ENCODE measurements at regions not wholly inside any gene's neighbourhood (a gene's known extent, or its start where the extent isn't known, plus 50 kb on each side); places are given as distances from the start of the nearest gene placed in this dataset.

DNA sequence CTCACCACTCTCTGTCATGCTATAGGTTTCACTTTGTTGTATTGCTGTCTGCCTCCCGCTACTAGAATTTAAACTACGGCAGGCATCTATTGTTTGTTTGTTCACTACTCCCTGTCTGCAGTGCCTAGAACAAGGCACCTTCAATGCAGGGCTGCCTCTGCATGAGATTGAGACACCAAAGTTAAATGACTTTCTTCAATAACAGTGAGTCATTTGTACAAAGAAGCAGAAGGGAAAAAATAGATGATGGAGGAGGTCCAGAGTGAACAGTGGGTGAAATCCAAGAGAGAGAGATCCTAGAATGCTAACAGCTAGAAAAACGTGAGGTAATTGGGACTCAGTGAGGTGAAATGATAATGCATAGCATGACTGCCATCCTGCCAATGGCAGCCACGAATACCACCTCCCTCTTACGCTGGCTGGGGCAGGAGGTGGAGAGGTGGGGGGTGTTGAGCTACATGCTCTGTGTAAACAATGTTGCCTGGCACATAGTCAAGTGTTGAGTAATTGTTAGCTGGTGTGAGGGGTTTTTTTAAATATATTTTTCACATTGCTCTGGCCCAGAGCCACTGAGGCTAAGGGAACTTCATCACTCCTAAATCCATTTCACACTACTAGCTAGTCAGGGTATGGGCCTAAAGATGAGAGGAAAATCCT lies 367.6 kb downstream of the RPS29 start:
- DNase-seq: no peak

DNA sequence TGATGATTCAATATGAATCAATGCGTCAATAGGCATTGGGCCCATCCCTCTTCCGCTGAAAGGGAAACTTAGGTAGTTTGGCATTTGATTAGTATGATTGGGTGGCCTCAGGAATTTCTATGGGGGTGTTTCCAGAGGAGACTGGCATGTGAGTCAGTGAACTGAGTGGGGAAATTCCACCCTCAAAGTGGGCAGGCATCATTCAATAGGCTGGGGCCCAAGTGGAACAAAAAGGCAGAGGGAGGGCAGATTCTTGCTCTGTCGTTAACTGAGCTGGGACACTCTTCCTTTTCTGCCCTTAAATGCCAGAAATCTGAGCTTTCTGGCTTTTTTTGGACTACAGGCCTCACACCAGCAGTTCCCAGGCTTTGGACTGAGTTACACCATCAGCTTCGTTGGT lies 373.5 kb downstream of the RPS29 start:
- no peak for DNase-seq

DNA sequence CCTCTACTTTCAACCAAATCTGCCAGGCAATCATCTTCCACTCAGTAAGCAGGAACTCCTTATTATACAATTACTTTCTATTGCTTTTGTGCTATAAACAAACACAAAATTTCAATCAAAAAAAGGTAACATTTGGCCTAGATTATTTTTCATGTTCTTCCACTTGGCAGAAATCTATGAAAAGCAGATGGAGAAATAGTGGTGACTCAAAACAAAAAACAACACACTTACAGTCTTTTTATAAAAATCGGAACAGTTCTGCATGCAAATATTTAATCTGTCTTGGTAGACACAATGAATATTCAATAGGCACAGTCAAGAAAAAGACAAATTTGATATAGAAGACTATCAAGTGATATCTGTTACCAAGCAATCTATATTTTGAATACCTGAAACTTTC lies 376.8 kb downstream of the RPS29 start:
- DNase-seq: no peak

DNA sequence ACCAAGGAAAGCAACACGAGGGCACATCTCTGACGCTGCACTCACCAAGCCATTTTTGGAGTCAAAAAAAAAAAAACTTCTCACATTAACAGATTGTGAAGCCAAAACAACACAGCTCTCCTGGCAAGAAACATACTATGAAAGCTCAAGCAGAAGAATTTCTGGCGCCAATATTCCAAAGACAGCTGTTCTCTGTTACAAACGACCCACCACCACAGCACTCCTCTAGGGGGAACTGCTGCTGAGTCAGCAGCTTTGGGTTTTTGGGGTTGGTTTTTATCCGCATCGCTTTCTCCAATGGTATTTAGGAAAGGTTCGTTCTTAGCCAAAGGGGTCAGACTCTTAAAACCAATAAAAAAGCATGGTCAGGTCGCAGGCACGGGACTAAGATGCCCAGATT lies 379.4 kb downstream of the RPS29 start:
- DNase-seq: no peak

DNA sequence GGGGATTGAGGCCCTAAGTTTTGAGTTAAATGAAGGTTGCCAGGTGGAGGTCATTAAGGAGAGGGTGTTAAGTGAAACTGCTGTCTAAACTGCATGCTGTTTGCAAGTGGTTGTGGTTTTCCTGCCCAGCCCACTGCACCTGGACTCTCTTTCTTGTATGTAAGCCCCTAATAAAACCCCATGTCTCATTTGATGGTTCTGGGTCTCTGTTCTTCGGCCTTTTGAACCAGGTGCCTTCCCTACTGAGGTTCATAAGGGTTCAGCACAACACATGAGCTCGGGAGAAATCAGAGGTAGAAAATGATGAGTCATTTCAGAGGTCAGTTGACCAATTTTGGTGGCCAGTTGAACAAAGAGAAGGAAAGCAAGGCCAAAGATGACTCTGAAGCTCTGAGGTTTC lies 382.5 kb downstream of the RPS29 start:
- DNase-seq: no peak

DNA sequence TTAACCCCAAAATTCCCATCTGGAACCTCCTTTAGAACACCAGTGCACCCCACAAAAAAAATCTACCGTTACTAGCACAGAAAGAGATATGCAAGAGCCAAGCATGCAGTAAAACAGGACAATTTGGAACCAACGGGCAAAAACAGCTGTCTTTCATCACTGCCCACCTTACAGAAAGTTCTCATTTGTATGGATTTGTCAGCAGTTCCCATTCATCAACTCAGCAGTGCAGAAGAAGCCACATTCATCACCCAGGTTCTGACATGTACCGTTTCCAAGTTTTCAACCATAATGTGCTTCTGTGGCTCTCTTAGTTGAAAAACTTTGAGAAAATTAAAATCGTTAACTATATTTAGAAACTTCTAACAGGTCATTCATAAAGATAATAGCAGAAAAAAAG lies 387.0 kb downstream of the RPS29 start:
- no peak for DNase-seq

DNA sequence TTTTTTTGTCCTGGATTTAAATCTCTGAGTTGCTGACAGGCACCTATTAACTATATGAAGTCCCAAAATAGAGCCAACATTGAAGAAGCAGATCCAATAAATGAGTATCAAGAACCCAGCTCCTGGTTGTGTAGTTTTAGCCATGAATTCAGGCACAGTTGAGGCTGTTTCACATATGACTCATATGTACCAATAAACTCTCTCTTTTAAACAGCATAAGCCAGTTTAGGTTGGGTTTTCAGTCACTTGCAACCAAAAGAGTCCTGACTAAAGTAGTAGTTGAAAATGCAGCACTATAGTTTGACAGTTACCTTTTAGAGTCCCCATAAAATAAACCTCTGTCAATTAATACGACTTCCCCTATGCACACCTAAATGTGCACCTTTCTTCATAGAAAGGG lies 389.9 kb downstream of the RPS29 start:
- DNase-seq: no peak

DNA sequence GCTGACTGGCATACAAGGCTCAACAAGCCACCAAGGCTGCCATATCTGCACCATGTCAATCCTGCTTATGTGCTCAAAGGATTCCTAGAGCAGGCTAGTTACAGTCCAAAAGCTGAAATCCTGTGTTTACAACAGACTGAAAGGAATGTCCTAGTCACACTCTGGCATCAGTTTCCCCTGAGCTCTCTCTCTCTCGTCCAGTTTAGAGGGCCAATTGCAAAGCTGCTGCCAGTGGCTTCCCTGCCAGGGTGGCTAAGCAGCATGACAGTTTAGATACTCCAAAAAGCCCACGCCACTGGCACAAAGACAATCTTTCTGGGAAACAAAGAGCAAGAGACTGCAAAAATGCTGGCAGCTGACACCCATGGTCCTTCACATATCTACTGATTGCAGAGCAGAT lies 392.1 kb downstream of the RPS29 start:
- DNase-seq: no peak

DNA sequence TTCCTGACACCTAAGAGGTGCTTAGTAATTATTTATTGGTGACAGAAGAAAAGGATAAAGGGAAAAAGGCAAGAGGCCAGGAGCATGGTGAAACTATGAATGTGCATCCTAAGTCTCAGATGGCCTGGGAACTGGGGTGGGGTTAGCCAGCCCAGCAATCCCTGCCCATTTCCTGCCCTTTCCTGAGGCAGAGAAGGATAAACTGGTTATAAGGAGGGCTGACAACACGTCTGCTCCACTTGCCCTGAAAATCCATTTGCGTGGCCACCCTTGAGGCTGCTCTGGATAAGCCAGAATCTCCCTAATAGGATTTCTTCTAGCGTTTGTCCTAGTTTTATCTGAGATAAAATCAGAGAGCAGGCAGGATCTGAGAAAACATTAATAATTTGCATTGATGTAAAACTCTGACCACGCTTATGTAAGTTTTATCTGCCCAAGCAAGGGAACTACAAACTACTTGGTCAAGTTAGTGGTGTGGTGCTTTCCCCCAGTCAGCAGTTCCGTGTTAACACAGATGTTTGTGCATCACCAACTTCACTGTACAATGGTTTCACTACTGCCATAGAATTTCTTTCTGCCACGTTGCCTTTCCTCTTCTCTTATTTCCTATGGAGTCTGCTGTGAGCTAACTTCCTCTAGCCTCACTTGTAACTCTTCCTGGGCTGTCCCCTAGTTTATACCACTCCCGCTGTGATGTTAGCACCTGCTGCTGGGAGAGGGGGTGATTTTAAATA lies 392.7 kb downstream of the RPS29 start:
- DNase-seq: no peak

DNA sequence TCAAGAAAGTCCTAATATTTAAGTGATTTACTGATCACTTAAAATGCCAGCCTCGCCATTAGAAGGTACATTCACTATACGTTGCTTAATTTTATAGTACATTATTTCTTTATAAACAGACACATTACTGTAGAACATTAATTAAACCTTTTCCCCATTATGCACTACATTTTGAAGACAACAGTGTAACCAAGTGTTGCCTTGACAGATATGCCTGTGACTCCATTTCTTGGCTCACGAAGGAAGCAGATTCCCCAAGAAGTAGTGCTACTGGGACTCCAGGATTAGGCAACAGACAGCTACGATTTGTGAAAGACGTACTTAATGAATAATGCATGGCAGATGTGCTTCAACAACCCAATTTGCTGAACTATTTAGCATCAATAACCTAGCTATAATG lies 394.8 kb downstream of the RPS29 start:
- no peak for DNase-seq

DNA sequence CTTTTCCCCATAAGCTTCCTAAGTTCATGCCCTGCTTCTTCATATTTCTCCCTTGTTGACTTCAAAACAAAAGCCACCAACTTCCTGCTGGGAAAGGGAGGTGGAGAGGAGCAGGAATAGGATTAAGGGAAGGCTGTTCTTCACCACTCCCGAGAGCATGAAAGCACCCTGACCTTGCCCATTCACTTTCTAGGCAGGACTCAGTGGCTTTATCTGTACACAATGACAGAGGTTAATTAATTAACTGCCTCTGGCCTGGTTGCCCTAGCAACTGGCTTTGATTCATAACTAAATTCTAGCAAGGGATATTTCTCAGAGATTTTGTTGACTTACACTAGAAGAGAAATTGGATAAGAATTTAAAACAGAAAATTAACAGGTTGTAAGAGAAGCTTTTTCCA lies 396.8 kb downstream of the RPS29 start:
- DNase-seq: no peak

DNA sequence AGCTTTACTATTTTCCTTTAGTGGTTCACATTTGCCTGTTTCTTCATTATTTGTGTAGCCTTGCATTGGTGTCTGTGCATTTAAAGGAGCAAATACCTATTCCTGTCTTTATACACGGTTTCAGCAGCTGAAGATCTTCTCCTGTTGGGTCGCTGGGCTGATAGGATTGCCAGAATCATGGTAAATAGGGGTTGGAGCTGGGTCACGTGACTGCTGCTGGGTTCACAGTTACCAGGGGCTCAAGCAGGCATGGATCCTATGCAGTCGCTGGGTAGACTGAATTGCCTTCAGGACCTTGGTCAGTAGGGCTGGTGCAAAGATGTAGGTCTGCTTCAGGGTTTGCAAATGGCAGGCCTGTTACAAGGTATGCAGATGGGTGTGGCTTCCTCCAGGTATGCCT lies 398.4 kb downstream of the RPS29 start:
- DNase-seq: no peak

DNA sequence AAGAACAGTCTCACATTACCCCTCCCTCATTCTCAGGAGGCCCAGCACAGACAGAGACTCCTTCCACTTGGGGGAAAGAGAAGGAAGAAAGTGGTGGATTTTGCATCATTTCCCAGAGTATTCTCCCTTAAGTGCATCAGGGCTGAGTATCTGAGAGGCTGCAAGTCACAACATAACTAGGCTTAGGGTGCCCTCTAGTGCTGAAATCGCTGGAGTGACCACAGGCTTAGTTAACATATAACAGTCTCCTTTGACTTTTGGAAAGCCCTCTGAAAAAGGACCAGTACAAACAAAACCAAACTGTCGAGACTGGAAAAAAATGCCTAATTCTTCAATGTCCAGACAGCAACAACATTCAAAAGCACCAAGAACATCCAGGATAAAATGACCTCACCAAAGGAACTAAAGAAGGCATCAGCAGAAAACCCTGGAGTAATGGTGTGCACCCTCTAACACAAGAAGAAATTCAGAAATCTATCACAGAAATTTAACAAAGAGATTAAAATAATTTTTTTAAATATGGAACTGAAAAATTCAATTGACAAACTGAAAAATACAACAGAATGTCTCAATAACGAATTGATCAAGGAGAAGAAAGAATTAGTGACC lies 412.3 kb downstream of the RPS29 start:
- peak; percentile 45 for DNase-seq

DNA sequence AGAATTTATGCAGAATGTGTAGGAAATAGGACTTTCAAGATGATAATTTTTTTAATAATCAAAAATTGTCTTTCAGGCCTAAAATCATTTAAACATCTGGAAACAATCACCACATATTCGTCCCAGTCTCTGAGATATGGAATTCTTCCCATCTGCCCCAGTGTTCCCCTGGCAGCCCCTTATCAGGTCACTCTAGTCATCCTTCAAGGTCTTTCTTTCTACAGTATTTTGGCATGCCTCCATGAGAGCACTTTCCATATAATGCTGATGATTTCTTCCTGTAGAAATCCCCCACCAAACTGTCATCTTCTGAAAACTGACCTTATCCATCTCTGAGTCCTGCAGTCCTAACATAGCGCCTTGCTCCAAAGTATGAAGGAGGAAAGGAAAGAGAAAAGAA lies 422.1 kb downstream of the RPS29 start:
- DNase-seq: no peak

DNA sequence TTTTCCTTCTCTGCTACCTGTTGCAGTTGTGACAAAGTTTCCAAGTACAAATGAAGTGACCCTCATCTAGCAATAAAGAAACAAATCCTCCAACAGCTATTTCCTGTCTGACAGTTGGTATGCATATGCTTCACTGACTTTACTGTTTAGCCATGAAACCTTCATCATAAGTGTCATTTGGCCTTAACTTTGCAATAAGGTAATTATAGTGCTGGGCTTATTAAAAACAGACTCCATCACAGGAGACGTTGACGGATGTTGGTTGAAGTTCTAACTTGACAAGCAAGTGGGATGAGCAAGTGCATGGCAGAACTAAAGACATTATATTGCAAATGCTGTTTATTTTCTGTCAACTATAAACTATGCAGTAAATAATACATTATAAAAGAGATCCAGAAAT lies 425.2 kb downstream of the RPS29 start:
- no peak for DNase-seq

DNA sequence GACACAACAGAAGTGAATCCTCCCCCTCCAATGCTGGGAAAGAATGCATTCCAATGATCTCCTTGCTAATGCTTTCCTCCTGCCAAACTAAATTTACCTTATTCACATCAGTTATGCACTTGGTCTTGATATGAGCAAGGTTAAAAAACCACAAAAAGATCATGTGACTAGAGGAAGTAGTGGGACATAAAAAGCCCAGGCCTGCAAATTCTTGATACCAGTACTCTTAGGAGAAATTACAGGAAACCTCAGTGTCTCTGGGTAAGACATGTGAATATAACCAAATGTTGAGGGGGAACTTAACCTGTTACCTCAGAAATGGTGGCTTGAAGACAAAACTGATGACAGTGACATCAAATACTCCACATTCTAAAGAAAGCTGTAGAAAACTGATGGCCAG lies 427.1 kb downstream of the RPS29 start:
- DNase-seq: no peak

DNA sequence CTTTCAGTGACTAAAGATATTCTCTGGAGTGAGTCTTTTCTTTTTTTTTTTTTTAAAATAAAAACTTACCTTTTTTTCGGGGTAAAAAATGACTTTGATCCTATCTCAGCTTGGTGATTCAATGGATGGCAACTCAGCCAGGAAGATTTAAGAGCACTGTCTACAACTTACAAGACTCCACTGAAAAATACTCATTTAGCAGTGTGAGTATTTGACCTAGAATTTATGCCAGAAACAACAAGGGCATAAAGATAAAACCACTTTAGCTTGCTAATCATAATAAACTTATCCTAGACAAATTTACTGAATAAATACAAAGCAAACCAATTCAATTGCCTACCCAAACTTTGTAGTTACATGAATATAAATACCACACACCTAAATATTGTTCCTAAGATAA lies 446.6 kb downstream of the RPS29 start:
- no peak for DNase-seq

DNA sequence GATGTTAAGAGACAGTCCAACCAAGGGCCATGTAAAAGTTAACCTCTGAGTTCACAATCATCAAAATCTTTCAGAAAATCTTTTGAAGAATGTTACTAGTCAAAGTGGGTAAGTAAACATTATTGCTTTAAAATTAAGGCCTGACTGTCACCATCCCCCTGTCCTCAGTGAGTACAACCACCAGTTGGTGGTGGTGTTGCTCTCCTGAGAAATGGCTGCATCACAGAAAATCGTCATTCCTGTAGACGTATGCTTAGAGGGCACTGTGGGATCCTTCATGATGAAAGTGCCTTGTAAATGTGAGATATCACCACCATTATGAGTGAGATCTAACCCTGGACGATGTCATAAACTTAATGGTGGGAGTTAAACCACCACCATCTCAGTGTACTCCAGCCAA lies 451.2 kb downstream of the RPS29 start:
- no peak for DNase-seq

DNA sequence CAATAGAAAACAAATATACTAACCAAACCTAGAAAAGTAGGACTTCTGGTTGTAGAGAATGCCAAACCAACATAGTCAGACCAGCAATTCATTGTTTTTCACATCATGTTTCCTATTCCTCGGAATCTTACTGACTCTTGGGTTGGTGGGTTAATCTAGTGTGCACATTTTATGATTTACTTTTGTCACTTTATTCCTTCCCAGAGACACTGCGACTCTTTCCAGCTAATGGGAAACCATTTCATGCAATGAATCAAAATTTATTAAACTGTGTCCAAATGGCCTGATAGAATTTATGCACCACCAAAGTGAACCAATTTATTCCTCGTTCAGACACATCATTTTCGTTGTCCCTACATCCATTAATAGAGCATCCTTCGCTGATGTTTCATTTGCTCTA lies 464.9 kb downstream of the RPS29 start:
- DNase-seq: no peak

DNA sequence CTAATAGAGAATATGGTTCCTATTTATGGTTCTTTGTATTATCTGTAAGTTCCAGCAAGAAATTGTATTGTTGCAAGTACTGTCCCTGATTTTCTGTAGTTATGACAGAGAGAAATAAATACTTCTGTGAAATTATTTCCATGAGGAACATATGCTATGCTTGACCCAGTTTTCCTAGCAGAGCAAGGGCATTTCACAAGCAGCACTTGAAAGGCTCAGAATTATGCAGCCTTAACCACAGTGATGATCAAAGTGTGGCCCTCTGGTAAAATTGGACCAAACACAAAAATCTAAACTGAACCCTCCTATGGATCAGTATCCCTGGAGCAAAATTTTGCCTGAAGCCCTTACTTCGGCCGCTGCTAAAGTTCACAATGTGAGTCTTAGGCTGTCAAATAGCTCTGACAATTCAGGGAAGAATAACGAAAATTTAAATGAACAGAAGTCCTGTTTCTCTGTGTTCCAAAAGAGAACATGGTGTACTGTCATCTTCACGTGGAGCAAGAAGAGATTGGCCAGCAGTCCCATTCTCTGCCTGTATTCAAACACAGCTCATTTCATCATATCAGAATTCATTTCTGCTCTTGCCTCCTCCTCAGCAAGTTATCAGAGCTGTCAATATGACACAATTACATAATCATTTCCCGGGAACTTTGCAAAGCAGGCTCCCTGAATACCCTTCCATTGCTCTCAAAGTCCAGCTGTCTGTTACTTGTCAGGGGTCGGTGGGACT lies 471.9 kb downstream of the RPS29 start:
- no peak for DNase-seq

DNA sequence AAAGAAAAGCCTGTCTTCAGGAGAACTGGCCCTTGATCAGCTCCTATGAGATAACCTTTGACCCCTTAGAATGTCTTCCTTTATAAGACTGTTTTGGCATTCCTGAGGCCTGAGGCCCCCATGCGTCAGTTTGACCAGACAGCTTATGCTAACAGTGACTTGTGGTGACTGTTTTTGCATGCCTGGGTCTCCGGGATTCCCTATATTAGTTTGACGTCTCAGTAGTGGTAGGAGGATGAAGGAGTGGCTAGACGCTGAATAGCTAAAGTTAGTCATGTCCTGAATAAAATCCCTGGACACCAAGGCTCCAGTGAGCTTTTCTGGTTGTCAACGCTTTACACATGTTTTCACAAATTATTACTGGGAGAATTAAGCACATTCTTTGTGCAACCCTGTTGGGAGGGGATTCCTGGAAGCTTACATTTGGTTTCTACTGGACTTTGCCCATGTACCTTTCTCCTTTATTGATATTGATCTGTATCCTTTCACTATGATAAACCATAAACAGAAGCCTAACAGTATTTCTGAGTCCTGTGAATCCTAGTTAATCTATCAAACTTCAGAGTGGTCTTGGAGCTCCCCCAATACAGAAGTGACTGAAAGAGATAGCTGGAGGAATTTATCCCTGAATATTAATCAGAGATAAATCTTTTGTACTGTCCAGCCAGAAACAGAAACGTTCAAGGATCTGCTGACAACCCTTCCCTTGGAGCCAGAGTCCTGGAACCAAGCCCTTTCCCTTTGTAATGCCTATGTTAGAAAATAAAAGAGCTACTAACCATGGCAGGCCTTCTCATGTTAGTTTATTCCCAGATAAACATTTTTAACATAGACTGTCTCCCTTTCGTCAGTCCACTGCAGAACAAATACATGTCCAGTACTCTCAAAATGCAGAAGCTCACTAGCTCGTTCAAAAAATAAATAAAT lies 479.2 kb downstream of the RPS29 start:
- no peak for DNase-seq

DNA sequence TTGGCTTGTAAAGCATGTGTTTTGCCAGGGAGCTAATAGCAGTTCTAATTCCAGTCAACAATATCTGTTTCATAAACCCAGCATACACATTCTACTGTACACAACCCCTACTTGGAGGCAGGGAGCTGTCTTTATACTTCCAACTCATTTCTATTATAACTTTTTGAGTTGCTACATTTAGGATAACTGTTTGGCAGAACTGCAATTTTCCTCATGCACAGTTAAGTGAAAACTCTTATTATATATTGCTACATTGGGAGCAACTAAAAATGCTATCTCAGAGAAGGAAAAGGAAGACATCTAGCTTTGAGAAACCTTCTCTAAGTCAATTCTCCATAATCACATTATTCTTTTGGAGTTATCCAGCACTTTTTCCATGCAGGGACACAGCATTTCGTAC lies 480.2 kb downstream of the RPS29 start:
- DNase-seq: no peak

DNA sequence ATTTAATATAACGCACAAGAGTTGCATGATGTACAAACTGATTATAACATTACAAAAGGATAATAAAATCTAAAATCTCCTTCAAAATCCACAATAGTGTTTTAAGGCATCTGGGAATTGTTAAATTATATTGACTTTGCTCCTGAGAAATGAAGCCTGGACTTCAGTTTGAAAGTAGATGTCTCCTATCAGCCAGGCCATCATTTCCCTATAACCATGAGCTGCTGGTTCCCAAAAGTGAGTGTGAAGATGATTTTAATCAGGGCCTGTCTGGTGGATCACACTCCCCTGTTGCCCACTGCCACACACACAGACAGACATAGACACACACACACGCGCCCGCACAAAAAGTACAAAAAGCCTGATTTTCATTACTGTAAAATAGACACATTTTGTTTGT lies 480.7 kb downstream of the RPS29 start:
- no peak for DNase-seq
